ENCODE measurements at regions not wholly inside any gene's neighbourhood (a gene's known extent, or its start where the extent isn't known, plus 50 kb on each side); places are given as distances from the start of the nearest gene placed in this dataset.

- Histone ChIP-seq H3K9me3 (ENCODE audit: control insufficient read depth in 4 of 4, insufficient read depth in 3 of 4, low read length in 3 of 4) (no peaks in the 10 kb centered on the region), H3K27ac (ENCODE audit: low read depth in 1 of 2, low read length in 1 of 2) (no peak overlapping the region), H3K27me3 (ENCODE audit: control insufficient read depth in 3 of 3, insufficient read depth in 3 of 3, low read length in 2 of 3) (no peaks in the 10 kb centered on the region), H3K36me3 (ENCODE audit: control insufficient read depth in 4 of 4, insufficient read depth in 4 of 4, low read length in 4 of 4) (no peaks in the 10 kb centered on the region), H3K4me1 (ENCODE audit: control insufficient read depth in 5 of 5, insufficient read depth in 5 of 5, low read length in 5 of 5) (peaks cover 0 to 3% (median 0%) of the 10 kb centered on the region in 5 donors), H3K9ac (ENCODE audit: insufficient read depth in 1 of 2, low read length in 2 of 2) (peak overlapping the region in 1 of 2 donors; percentile 26), H3K4me3 (no peak overlapping the region)
- ATAC-seq (ENCODE audit: insufficient read depth, low FRiP score) (peak; percentile 90), DNase-seq (peak; percentile 71 to 85 (median 83))
- TF ChIP-seq CTCF (IDR thresholded peaks at IDR 0.05; ENCODE audit: control extremely low read depth, extremely low read depth): peak; percentile 76
- 22 to 29% methylated on average over 15 of the region's 15 CpGs for WGBS, 2 donors
Measured at GRCh38 chr1:55277377-55278130, 62.4 kb upstream of the USP24 start.

- no peak for DNase-seq
- Histone ChIP-seq H3K4me1 (ENCODE audit: control insufficient read depth in 5 of 5, insufficient read depth in 5 of 5, low read length in 5 of 5) (peaks cover 0 to 3% (median 0%) of the 10 kb centered on the region in 5 donors), H3K9me3 (ENCODE audit: control insufficient read depth in 4 of 4, insufficient read depth in 3 of 4, low read length in 3 of 4) (no peaks in the 10 kb centered on the region), H3K9ac (ENCODE audit: insufficient read depth in 1 of 2, low read length in 2 of 2) (no peak overlapping the region), H3K4me3 (no peak overlapping the region), H3K36me3 (ENCODE audit: control insufficient read depth in 4 of 4, insufficient read depth in 4 of 4, low read length in 4 of 4) (no peaks in the 10 kb centered on the region), H3K27ac (ENCODE audit: low read depth in 1 of 2, low read length in 1 of 2) (no peak overlapping the region), H3K27me3 (ENCODE audit: control insufficient read depth in 3 of 3, insufficient read depth in 3 of 3, low read length in 2 of 3) (no peaks in the 10 kb centered on the region)
- no peak for TF ChIP-seq CTCF (IDR thresholded peaks at IDR 0.05; ENCODE audit: control extremely low read depth, extremely low read depth)
- no peak for ATAC-seq (ENCODE audit: insufficient read depth, low FRiP score)
- 91 to 93% methylated on average over 8 of the region's 8 CpGs for WGBS, 2 donors
Measured at GRCh38 chr1:55276671-55277376, 61.7 kb upstream of the USP24 start.

- no peak overlapping the region for H3K27ac ChIP-seq (ENCODE audit: low read depth in 1 of 2, low read length in 1 of 2)
Measured at GRCh38 chr1:55275941-55276341, 60.8 kb upstream of the USP24 start.

More at GRCh38 chr1:55275941-55276341, 60.8 kb upstream of the USP24 start:
- Histone ChIP-seq H3K4me1 (ENCODE audit: control insufficient read depth in 5 of 5, insufficient read depth in 5 of 5, low read length in 5 of 5) (peaks cover 0 to 3% (median 0%) of the 10 kb centered on the region in 5 donors), H3K27me3 (ENCODE audit: control insufficient read depth in 3 of 3, insufficient read depth in 3 of 3, low read length in 2 of 3) (no peaks in the 10 kb centered on the region), H3K36me3 (ENCODE audit: control insufficient read depth in 4 of 4, insufficient read depth in 4 of 4, low read length in 4 of 4) (no peaks in the 10 kb centered on the region), H3K4me3 (no peak overlapping the region), H3K9me3 (ENCODE audit: control insufficient read depth in 4 of 4, insufficient read depth in 3 of 4, low read length in 3 of 4) (no peaks in the 10 kb centered on the region), H3K9ac (ENCODE audit: insufficient read depth in 1 of 2, low read length in 2 of 2) (no peak overlapping the region)
- TF ChIP-seq CTCF (IDR thresholded peaks at IDR 0.05; ENCODE audit: control extremely low read depth, extremely low read depth): no peak
- no peak for ATAC-seq (ENCODE audit: insufficient read depth, low FRiP score)
- DNase-seq: no peak
- 33 to 42% methylated on average over 1 of the region's 1 CpG for WGBS, 2 donors
